ENCODE measurements at regions not wholly inside any gene's neighbourhood (a gene's known extent, or its start where the extent isn't known, plus 50 kb on each side); places are given as distances from the start of the nearest gene placed in this dataset.
A peak's percentile ranks its signal among the peaks of the same experiment; 100 is the strongest.
"Not testable (repeated sequence)": the region's sequence is repeated elsewhere in the genome, so short reads cannot be mapped to it uniquely, and the experiment has no call there.

DNA sequence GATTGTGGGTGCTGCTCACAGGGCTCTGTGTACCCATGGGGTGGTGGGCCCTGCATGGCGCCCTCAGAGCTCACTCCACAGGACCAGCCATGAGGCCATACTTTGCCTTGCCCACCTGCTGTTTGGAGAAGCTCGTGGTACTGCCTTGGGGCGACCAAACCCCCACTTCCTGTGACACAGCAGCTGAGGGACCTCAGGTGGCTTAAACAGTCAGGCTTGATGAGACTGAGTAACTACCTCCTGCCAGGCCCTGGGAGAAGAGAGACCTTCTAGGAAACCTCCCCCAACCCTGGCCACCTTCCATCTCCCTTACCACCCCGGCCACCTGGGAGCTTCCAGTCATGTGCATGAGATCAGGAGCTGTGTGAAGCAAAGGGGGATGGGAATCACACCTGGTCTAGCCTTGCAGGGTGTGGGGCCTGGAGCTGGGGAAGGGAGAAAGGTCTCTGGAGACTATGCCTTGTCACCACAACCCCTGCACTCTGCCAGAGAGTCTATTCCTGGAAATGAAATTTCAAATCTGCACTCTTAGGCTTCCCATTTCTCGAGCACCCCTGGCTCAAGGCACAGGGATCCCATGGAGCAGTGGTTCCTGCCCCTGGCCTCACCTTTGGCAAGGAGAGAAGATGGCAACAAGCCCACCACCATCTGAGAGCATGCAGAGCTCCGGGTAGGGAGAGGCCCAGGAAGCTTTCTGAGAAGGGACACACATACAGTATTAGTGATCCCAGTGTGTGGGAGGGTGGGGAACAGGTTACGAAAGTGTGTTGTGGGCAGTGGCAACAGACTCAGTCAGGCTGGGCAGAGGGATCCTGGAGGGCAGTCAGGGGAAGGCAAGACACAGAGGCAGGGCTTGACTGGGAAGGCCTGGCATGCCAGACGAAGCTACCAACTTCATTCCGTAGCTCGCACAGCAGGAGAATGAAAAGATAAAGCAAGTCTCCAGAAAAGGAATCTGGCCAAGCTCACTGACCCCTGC is 125.0 kb downstream of the URI1 start:
- no peaks in the 10 kb centered on the region for H3K9me3 ChIP-seq

DNA sequence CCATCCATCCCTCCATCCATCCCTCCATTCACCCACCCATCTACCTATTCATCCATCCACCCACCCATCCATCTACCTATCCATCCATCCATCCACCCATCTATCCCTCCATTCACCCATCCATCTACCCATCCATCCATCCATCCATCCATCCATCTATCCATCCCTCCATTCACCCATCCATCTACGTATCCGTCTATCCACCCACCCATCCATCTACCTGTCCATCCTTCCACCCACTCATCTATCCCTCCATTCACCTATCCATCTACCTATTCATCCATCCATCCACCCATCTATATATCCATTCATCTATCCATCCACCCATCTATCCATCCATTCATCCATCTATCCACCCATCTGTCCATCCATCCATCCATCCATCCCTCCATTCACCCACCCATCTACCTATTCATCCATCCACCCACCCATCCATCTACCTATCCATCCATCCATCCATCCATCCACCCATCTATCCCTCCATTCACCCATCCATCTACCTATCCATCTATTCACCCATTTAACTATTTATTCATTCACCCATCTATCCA is 126.0 kb downstream of the URI1 start:
- DNase-seq; ATAC-seq (ENCODE audit: low FRiP score in 2 of 2): not testable (repeated sequence)

More for the DNA sequence above, 125.0 kb downstream of the URI1 start:
- DNase-seq, result no peak
- H3K27me3 ChIP-seq, result peaks cover 0 to 4% (median 0%) of the 10 kb centered on the region in 4 donors
- ATAC-seq (ENCODE audit: low FRiP score in 2 of 2), result peak in 1 of 2 donors; percentile 7
- no peaks in the 10 kb centered on the region for H3K4me1 ChIP-seq
- no peak overlapping the region for H3K4me3 ChIP-seq
- no peak for TF ChIP-seq POLR2A (IDR thresholded peaks at IDR 0.05)
- TF ChIP-seq, protein P1, sequence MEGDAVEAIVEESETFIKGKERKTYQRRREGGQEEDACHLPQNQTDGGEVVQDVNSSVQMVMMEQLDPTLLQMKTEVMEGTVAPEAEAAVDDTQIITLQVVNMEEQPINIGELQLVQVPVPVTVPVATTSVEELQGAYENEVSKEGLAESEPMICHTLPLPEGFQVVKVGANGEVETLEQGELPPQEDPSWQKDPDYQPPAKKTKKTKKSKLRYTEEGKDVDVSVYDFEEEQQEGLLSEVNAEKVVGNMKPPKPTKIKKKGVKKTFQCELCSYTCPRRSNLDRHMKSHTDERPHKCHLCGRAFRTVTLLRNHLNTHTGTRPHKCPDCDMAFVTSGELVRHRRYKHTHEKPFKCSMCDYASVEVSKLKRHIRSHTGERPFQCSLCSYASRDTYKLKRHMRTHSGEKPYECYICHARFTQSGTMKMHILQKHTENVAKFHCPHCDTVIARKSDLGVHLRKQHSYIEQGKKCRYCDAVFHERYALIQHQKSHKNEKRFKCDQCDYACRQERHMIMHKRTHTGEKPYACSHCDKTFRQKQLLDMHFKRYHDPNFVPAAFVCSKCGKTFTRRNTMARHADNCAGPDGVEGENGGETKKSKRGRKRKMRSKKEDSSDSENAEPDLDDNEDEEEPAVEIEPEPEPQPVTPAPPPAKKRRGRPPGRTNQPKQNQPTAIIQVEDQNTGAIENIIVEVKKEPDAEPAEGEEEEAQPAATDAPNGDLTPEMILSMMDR (IDR thresholded peaks at IDR 0.05), result no peak
- TF ChIP-seq POLR2AphosphoS5 (IDR thresholded peaks at IDR 0.05), result no peak
- TF ChIP-seq EP300 (IDR thresholded peaks at IDR 0.05), result no peak
- no peak overlapping the region for H3K27ac ChIP-seq
- H3K36me3 ChIP-seq, result no peaks in the 10 kb centered on the region
- WGBS, 2 donors, result 78 to 81% methylated on average over 7 to 9 of the region's 10 CpGs

DNA sequence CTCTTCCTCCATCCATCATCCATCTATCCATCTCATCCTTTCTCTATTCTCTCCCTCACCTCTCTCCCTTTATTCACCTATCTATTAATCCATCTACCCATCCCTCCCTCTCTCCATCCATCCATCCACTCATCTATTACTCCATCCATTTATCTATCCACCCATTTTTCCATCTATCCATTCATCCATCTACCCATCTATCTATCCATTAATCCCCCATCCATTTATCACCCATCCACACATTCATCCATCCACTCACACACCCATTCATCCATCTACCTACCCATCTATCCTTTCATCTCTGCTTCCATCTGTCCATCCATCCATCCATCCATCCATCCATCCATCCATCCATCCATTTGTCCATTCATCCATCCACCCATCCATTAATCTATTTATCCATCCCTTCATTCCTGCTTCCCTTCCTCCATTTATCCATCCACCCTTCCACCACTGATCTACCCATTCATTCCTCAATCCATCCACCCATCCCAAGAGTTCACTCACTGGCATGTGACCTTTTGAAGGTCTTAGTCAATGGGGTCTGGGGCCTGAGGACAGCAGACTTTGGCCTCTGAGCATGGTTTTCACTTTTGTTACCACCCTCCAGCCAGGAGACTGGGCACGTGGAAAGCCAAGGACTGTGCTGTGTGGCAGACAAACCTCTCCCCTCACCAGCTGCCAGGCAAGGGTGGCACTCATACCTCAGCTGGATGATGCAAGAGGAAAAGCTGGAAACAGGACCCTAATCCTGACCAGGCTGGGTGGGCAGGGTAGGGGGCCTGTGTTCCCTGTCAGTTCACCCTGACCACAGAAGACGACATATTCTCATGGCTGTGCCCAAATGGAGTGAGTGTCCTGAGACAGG is 126.7 kb downstream of the URI1 start:
- 88 to 92% methylated on average over 1 to 2 of the region's 2 CpGs for WGBS, 2 donors
- Histone ChIP-seq H3K4me3 (no peak overlapping the region), H3K36me3 (no peaks in the 10 kb centered on the region), H3K4me1 (no peaks in the 10 kb centered on the region), H3K27me3 (no peaks in the 10 kb centered on the region), H3K27ac (no peak overlapping the region), H3K9me3 (no peaks in the 10 kb centered on the region)
- no peak for ATAC-seq (ENCODE audit: low FRiP score in 2 of 2)
- no peak for TF ChIP-seq POLR2A (IDR thresholded peaks at IDR 0.05)
- TF ChIP-seq, protein P1 (IDR thresholded peaks at IDR 0.05), result no peak
- no peak for TF ChIP-seq POLR2AphosphoS5 (IDR thresholded peaks at IDR 0.05)
- DNase-seq, result no peak

More for the DNA sequence above, 126.0 kb downstream of the URI1 start:
- not testable (repeated sequence) for H3K9me3 ChIP-seq, H3K27me3 ChIP-seq, H3K4me3 ChIP-seq, H3K4me1 ChIP-seq, H3K27ac ChIP-seq, H3K36me3 ChIP-seq
- whole genome bisulfite sequencing, 2 donors, result 93 to 100% methylated on average over 2 of the region's 2 CpGs

DNA sequence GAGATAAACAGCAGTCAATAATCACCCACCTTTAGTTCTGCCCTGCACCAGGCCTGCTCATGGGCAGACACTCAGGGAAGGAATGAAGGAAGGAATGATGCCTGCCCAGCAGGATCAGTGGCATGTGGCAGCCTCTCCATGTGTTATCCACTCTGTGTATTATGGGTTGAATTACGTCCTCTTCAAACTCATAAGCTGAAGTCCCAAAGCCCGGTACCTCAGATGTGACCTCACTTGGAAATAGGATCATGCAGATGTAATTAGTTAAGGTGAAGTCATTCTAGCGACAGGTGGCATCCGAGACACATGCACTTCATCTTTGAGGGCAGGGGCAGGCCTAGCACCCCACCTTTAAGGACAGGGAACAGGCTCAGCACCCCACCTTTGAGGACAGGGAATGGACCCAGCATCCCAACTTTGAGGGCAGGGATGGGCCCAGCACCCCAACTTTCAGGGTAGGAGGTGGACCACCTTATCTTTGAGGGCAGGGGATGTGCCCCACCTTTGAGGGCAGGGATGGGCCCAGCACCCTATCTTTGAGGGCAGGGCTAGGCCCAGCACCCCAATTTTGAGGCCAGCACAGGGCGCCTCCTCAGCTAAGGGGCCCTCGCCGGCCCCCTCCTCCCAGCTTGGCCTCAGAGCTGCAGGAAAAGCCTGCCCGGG is 127.6 kb downstream of the URI1 start:
- Histone ChIP-seq H3K4me1 (no peaks in the 10 kb centered on the region), H3K4me3 (no peak overlapping the region), H3K36me3 (no peaks in the 10 kb centered on the region), H3K27ac (no peak overlapping the region), H3K27me3 (no peaks in the 10 kb centered on the region), H3K9me3 (no peaks in the 10 kb centered on the region)
- WGBS, 2 donors, result 60 to 75% methylated on average over 5 to 8 of the region's 8 CpGs
- DNase-seq (peak in 1 of 2 donors; percentile 43), ATAC-seq (ENCODE audit: low FRiP score in 2 of 2) (no peak)
- no peak for TF ChIP-seq EP300 (IDR thresholded peaks at IDR 0.05)
- TF ChIP-seq POLR2AphosphoS5 (IDR thresholded peaks at IDR 0.05), result no peak
- TF ChIP-seq, protein P1 (IDR thresholded peaks at IDR 0.05), result no peak
- no peak for TF ChIP-seq POLR2A (IDR thresholded peaks at IDR 0.05)

Measured in upper lobe of left lung (tissue), 6 donors.